Peyer's patch (tissue), 4 donors: ENCODE measurements at regions not wholly inside any gene's neighbourhood (a gene's known extent, or its start where the extent isn't known, plus 50 kb on each side); places are given as distances from the start of the nearest gene placed in this dataset.

Experiments
- POLR2A ChIP-seq, 2 donors: fragments of 450-650 bp; IDR thresholded peaks; one replicate each; pipeline ENCODE4 v1.5.1; 2017; ENCODE audit warnings: antibody characterized with exemption in 2 of 2, mild to moderate bottlenecking in 2 of 2, moderate library complexity in 2 of 2
- TF ChIP-seq, protein P1 (sequence below), 6 experiments: fragments of 450-650 bp in 4 of 6; fragments of 200-600 bp in 2 of 6; sonication (generic) in 1 of 6; IDR thresholded peaks; one replicate each; pipeline ENCODE4 v1.5.1; 2017 to 2019; ENCODE audit warnings: antibody characterized with exemption in 6 of 6, mild to moderate bottlenecking in 3 of 6, moderate library complexity in 1 of 6

DNA sequence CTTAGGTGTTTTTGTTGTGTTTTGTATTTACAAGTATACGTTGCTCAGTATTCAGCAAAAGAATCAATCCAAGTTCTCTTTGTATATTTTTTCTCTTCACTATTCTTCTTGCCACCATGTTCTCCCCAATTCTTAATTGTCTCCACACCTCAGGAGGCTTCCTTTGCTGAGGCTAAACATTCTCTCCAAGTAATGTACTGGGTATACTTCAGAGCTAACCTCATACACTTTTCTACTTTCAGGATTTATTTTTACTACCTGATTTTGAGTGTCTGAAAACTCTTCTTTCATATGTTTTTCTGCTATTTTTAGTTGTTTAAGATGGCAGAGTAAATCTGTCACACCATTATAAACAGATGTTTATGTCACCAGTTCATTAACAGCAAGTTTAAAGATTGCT lies 354.8 kb upstream of the KCND2 start:
- TF ChIP-seq, protein P1, sequence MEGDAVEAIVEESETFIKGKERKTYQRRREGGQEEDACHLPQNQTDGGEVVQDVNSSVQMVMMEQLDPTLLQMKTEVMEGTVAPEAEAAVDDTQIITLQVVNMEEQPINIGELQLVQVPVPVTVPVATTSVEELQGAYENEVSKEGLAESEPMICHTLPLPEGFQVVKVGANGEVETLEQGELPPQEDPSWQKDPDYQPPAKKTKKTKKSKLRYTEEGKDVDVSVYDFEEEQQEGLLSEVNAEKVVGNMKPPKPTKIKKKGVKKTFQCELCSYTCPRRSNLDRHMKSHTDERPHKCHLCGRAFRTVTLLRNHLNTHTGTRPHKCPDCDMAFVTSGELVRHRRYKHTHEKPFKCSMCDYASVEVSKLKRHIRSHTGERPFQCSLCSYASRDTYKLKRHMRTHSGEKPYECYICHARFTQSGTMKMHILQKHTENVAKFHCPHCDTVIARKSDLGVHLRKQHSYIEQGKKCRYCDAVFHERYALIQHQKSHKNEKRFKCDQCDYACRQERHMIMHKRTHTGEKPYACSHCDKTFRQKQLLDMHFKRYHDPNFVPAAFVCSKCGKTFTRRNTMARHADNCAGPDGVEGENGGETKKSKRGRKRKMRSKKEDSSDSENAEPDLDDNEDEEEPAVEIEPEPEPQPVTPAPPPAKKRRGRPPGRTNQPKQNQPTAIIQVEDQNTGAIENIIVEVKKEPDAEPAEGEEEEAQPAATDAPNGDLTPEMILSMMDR (IDR thresholded peaks at IDR 0.05), result no peak
- no peak for TF ChIP-seq POLR2A (IDR thresholded peaks at IDR 0.05)
